HUES48 (cell line): ENCODE measurements at regions not wholly inside any gene's neighbourhood (a gene's known extent, or its start where the extent isn't known, plus 50 kb on each side); places are given as distances from the start of the nearest gene placed in this dataset.

Experiments used
- H3K27ac ChIP-seq: one replicate; pipeline ENCODE4 v1.7.0; 2013; ENCODE audit warnings: low read depth, low read length, inconsistent platforms
- H3K27me3 ChIP-seq: 2 replicates; pipeline ENCODE4 v1.6.1; 2013; ENCODE audit warnings: mild to moderate bottlenecking, low read length; ENCODE audit not compliant: control insufficient read depth, insufficient read depth
- H3K36me3 ChIP-seq: 2 replicates; pipeline ENCODE4 v1.6.1; 2013; ENCODE audit warnings: low read length; ENCODE audit not compliant: control insufficient read depth, insufficient read depth
- H3K4me1 ChIP-seq: 2 replicates; pipeline ENCODE4 v1.6.1; 2013; ENCODE audit warnings: mild to moderate bottlenecking, low read length; ENCODE audit not compliant: control insufficient read depth, insufficient read depth
- H3K4me3 ChIP-seq: 2 replicates; pipeline ENCODE4 v1.5.1; 2013; ENCODE audit warnings: mild to moderate bottlenecking, low read depth, low read length
- H3K9ac ChIP-seq: 2 replicates; pipeline ENCODE4 v1.6.1; 2013; ENCODE audit warnings: mild to moderate bottlenecking, low read depth, low read length, moderate library complexity
- H3K9me3 ChIP-seq: 2 replicates; pipeline ENCODE4 v1.6.1; 2013; ENCODE audit warnings: low read length; ENCODE audit not compliant: control insufficient read depth, insufficient read depth

GRCh38 chr2:49240608-49241007 lies 86.3 kb upstream of the FSHR start:
- no peak overlapping the region for H3K9ac ChIP-seq
- no peaks in the 10 kb centered on the region for H3K27me3 ChIP-seq
- no peak overlapping the region for H3K27ac ChIP-seq
- no peaks in the 10 kb centered on the region for H3K9me3 ChIP-seq
- H3K4me1 ChIP-seq = no peaks in the 10 kb centered on the region
- no peak overlapping the region for H3K4me3 ChIP-seq
- no peaks in the 10 kb centered on the region for H3K36me3 ChIP-seq

- no peak overlapping the region for H3K9ac ChIP-seq
- no peaks in the 10 kb centered on the region for H3K9me3 ChIP-seq
- no peaks in the 10 kb centered on the region for H3K4me1 ChIP-seq
- H3K4me3 ChIP-seq = no peak overlapping the region
- no peaks in the 10 kb centered on the region for H3K36me3 ChIP-seq
- no peaks in the 10 kb centered on the region for H3K27me3 ChIP-seq
- no peak overlapping the region for H3K27ac ChIP-seq
Observed at GRCh38 chr2:49238604-49238960, 84.3 kb upstream of the FSHR start.

GRCh38 chr2:49237867-49238603 lies 83.7 kb upstream of the FSHR start:
- Histone ChIP-seq H3K9ac (no peak overlapping the region), H3K27ac (no peak overlapping the region), H3K4me3 (no peak overlapping the region), H3K4me1 (no peaks in the 10 kb centered on the region), H3K9me3 (no peaks in the 10 kb centered on the region), H3K27me3 (no peaks in the 10 kb centered on the region), H3K36me3 (no peaks in the 10 kb centered on the region)

GRCh38 chr2:49236316-49236715 lies 82.0 kb upstream of the FSHR start:
- Histone ChIP-seq H3K9me3 (no peaks in the 10 kb centered on the region), H3K9ac (no peak overlapping the region), H3K27me3 (no peaks in the 10 kb centered on the region), H3K4me3 (no peak overlapping the region), H3K27ac (no peak overlapping the region), H3K4me1 (no peaks in the 10 kb centered on the region), H3K36me3 (no peaks in the 10 kb centered on the region)

GRCh38 chr2:49226360-49226759 lies 72.0 kb upstream of the FSHR start:
- Histone ChIP-seq H3K9ac (no peak overlapping the region), H3K9me3 (no peaks in the 10 kb centered on the region), H3K36me3 (no peaks in the 10 kb centered on the region), H3K4me1 (no peaks in the 10 kb centered on the region; the same call in 1 of the 2 replicates), H3K4me3 (no peak overlapping the region), H3K27me3 (no peaks in the 10 kb centered on the region), H3K27ac (no peak overlapping the region)

- Histone ChIP-seq H3K4me1 (no peaks in the 10 kb centered on the region; the same call in 1 of the 2 replicates), H3K36me3 (no peaks in the 10 kb centered on the region)
Observed at GRCh38 chr2:49225126-49225525, 70.8 kb upstream of the FSHR start.

GRCh38 chr2:49224426-49225010 lies 70.2 kb upstream of the FSHR start:
- H3K27me3 ChIP-seq = no peaks in the 10 kb centered on the region
- no peak overlapping the region for H3K9ac ChIP-seq
- no peaks in the 10 kb centered on the region for H3K9me3 ChIP-seq
- H3K36me3 ChIP-seq = no peaks in the 10 kb centered on the region
- no peak overlapping the region for H3K27ac ChIP-seq
- H3K4me3 ChIP-seq = no peak overlapping the region
- H3K4me1 ChIP-seq = no peaks in the 10 kb centered on the region; the same call in 1 of the 2 replicates

More at GRCh38 chr2:49225126-49225525, 70.8 kb upstream of the FSHR start:
- Histone ChIP-seq H3K4me3 (no peak overlapping the region), H3K27ac (no peak overlapping the region), H3K9me3 (no peaks in the 10 kb centered on the region), H3K9ac (no peak overlapping the region), H3K27me3 (no peaks in the 10 kb centered on the region)

- H3K27ac ChIP-seq = no peak overlapping the region
Observed at GRCh38 chr2:49222975-49223528, 68.7 kb upstream of the FSHR start.

GRCh38 chr2:49219741-49220140 lies 65.4 kb upstream of the FSHR start:
- no peak overlapping the region for H3K4me3 ChIP-seq
- no peaks in the 10 kb centered on the region for H3K36me3 ChIP-seq
- no peak overlapping the region for H3K27ac ChIP-seq
- no peaks in the 10 kb centered on the region for H3K4me1 ChIP-seq
- H3K27me3 ChIP-seq = no peaks in the 10 kb centered on the region
- no peak overlapping the region for H3K9ac ChIP-seq
- H3K9me3 ChIP-seq = no peaks in the 10 kb centered on the region

More at GRCh38 chr2:49222975-49223528, 68.7 kb upstream of the FSHR start:
- H3K4me1 ChIP-seq = no peaks in the 10 kb centered on the region; the same call in 1 of the 2 replicates
- H3K4me3 ChIP-seq = no peak overlapping the region
- no peaks in the 10 kb centered on the region for H3K27me3 ChIP-seq
- H3K9me3 ChIP-seq = no peaks in the 10 kb centered on the region
- H3K36me3 ChIP-seq = no peaks in the 10 kb centered on the region
- H3K9ac ChIP-seq = no peak overlapping the region

GRCh38 chr2:49210191-49210590 lies 55.9 kb upstream of the FSHR start:
- Histone ChIP-seq H3K36me3 (no peaks in the 10 kb centered on the region), H3K9me3 (no peaks in the 10 kb centered on the region), H3K4me1 (peaks cover 4% of the 10 kb centered on the region; the same call in 1 of the 2 replicates), H3K9ac (no peak overlapping the region), H3K27me3 (no peaks in the 10 kb centered on the region), H3K4me3 (no peak overlapping the region), H3K27ac (no peak overlapping the region)

GRCh38 chr2:49207204-49207603 lies 52.9 kb upstream of the FSHR start:
- Histone ChIP-seq H3K9me3 (no peaks in the 10 kb centered on the region), H3K36me3 (no peaks in the 10 kb centered on the region), H3K4me1 (peaks cover 4% of the 10 kb centered on the region; the same call in 1 of the 2 replicates), H3K4me3 (no peak overlapping the region), H3K27me3 (no peaks in the 10 kb centered on the region), H3K27ac (no peak overlapping the region), H3K9ac (no peak overlapping the region)
